Panc1 (cell line): ENCODE measurements at regions not wholly inside any gene's neighbourhood (a gene's known extent, or its start where the extent isn't known, plus 50 kb on each side); places are given as distances from the start of the nearest gene placed in this dataset.

ENCODE experiments used
- ATAC-seq: fragments of 200-7000 bp; cut with Tn5 transposase; 2 replicates; pipeline ENCODE4 v1.9.1; 2020; ENCODE audit warnings: mild to moderate bottlenecking, moderate library complexity
- BruUV-seq: library from RNA; stranded (reverse); fragments of 400-500 nt; replicated peaks from 2 replicates; lab custom pipeline; 2021; lab: Mats Ljungman, UMichigan
- CTCF ChIA-PET: fragments of 300-600 bp; sonication (Branson Sonifier 250); formaldehyde crosslinking; loops from one replicate; lab custom pipeline; 2022; ENCODE audit warnings: antibody characterized with exemption; lab: Charles Lee
- POLR2A ChIA-PET: fragments of 300-600 bp; sonication (Branson Sonifier 250); formaldehyde crosslinking; loops from one replicate; lab custom pipeline; 2022; ENCODE audit warnings: antibody characterized with exemption; lab: Charles Lee
- DNase-seq: peaks from one replicate; pipeline ENCODE4 v3.0.0-alpha.2; 2010; ENCODE audit warnings: low read depth, low spot score
- H3K27ac ChIP-seq: 2 replicates; pipeline ENCODE4 v1.5.1; 2011; ENCODE audit warnings: mild to moderate bottlenecking, low read length, inconsistent platforms
- H3K27me3 ChIP-seq: fragments of 200-500 bp; sonication (Bioruptor generic); 2 replicates; pipeline ENCODE4 v1.6.0; 2014; ENCODE audit warnings: low read length, inconsistent platforms; ENCODE audit not compliant: control insufficient read depth, insufficient read depth
- H3K36me3 ChIP-seq: fragments of 200-500 bp; sonication (Bioruptor generic); 2 replicates; pipeline ENCODE4 v1.5.1; 2014; ENCODE audit warnings: inconsistent platforms, mild to moderate bottlenecking, low read length, moderate library complexity; ENCODE audit not compliant: control insufficient read depth, insufficient read depth
- H3K4me1 ChIP-seq: 2 replicates; pipeline ENCODE4 v1.5.1; 2011; ENCODE audit warnings: inconsistent platforms, mild to moderate bottlenecking, low read length, moderate library complexity; ENCODE audit not compliant: control insufficient read depth, insufficient read depth
- H3K4me3 ChIP-seq, 2 experiments: 2 replicates each; pipeline ENCODE4 v1.5.1; 2011 to 2012; ENCODE audit warnings: low read depth in 2 of 2, low read length in 2 of 2, mild to moderate bottlenecking in 2 of 2, inconsistent platforms in 1 of 2, moderate library complexity in 1 of 2
- H3K9me3 ChIP-seq: fragments of 200-500 bp; sonication (Bioruptor generic); 2 replicates; pipeline ENCODE4 v1.5.1; 2014; ENCODE audit warnings: low read depth, mild to moderate bottlenecking, inconsistent platforms, low read length, moderate library complexity; ENCODE audit not compliant: control insufficient read depth, insufficient read depth
- CTCF ChIP-seq: fragments of 450-650 bp; IDR thresholded peaks from 2 replicates; pipeline ENCODE4 v1.5.1; 2017; ENCODE audit warnings: mild to moderate bottlenecking
- POLR2AphosphoS5 ChIP-seq: IDR thresholded peaks from 2 replicates; pipeline ENCODE4 v1.6.1; 2012; ENCODE audit warnings: mild to moderate bottlenecking, low read depth, low read length, moderate library complexity
- REST ChIP-seq, 2 experiments: IDR thresholded peaks; 2 replicates each; pipeline ENCODE4 v1.6.1; 2011 to 2012; ENCODE audit warnings: low read depth in 2 of 2, control low read depth in 1 of 2, low read length in 1 of 2, mild to moderate bottlenecking in 1 of 2, moderate library complexity in 1 of 2; ENCODE audit not compliant: insufficient read depth in 1 of 2
- SIN3A ChIP-seq: IDR thresholded peaks from 2 replicates; pipeline ENCODE4 v1.6.1; 2012; ENCODE audit warnings: low read depth, mild to moderate bottlenecking, low read length, moderate library complexity, borderline replicate concordance; ENCODE audit not compliant: insufficient read depth
- TCF7L2 ChIP-seq: IDR thresholded peaks from 2 replicates; pipeline ENCODE4 v1.6.1; 2011; ENCODE audit warnings: mild to moderate bottlenecking, low read depth, low read length, inconsistent platforms
- in situ Hi-C: cut with HindIII; loops from 2 replicates; pipeline ENCODE4 v1.10.0; 2016; ENCODE audit warnings: low sequenced_read_pairs, low pct_unique_long_range_greater_than_20kb
- intact Hi-C: fragments of 100-400 bp; cut with micrococcal nuclease; formaldehyde crosslinking; loops from one replicate; pipeline ENCODE4 v1.10.0; 2022; ENCODE audit not compliant: unreplicated experiment

- Histone ChIP-seq H3K27ac (no peak overlapping the region), H3K4me1 (no peaks in the 10 kb centered on the region), H3K9me3 (no peaks in the 10 kb centered on the region), H3K27me3 (no peaks in the 10 kb centered on the region), H3K36me3 (no peaks in the 10 kb centered on the region), H3K4me3 (no peak overlapping the region)
- TF ChIP-seq REST (IDR thresholded peaks at IDR 0.05; ENCODE audit: insufficient read depth in 1 of 2, low read depth in 2 of 2, low read length in 1 of 2) (no peak), CTCF (no peak), SIN3A (no peak), TCF7L2 (no peak), POLR2AphosphoS5 (no peak)
- POLR2A ChIA-PET, result no interaction called here
- no TSS peak for BruUV-seq
- CTCF ChIA-PET, result no interaction called here
- ATAC-seq, result no peak
- intact Hi-C loops, result no loop called here
- in situ Hi-C loops, result no loop called here
- DNase-seq, result no peak
These were observed 295.3 kb downstream of the HS3ST3B1 start for GRCh38 chr17:14596224-14596623.

- in situ Hi-C loops (no loop called here), intact Hi-C loops (no loop called here)
- POLR2A ChIA-PET, result interaction anchor here (0.6 kb wide), 1 partner anchor 543 kb away, joined by 4 read pairs; no protein-coding TSS in a partner anchor
- DNase-seq, result no peak
- no peaks in the 10 kb centered on the region for H3K4me1 ChIP-seq
- CTCF ChIA-PET, result no interaction called here
- no peaks in the 10 kb centered on the region for H3K27me3 ChIP-seq
- H3K36me3 ChIP-seq, result no peaks in the 10 kb centered on the region
- ATAC-seq, result no peak
- BruUV-seq, result no TSS peak
- H3K9me3 ChIP-seq, result no peaks in the 10 kb centered on the region
- TF ChIP-seq SIN3A, result no peak
- TF ChIP-seq TCF7L2, result no peak
- TF ChIP-seq CTCF, result no peak
- TF ChIP-seq REST (IDR thresholded peaks at IDR 0.05; ENCODE audit: insufficient read depth in 1 of 2, low read depth in 2 of 2, low read length in 1 of 2), result no peak
- no peak for TF ChIP-seq POLR2AphosphoS5
- no peak overlapping the region for H3K27ac ChIP-seq
- H3K4me3 ChIP-seq, result no peak overlapping the region
These were observed 294.8 kb downstream of the HS3ST3B1 start for GRCh38 chr17:14595656-14596055.
